ENCODE measurements at regions not wholly inside any gene's neighbourhood (a gene's known extent, or its start where the extent isn't known, plus 50 kb on each side); places are given as distances from the start of the nearest gene placed in this dataset.

- WGBS (ENCODE audit: insufficient coverage, low coverage, low lambda C conversion rate, missing lambda C conversion rate) = 34% methylated on average over 11 of the region's 12 CpGs
- TF ChIP-seq POLR2A (IDR thresholded peaks at IDR 0.05) (no peak), CTCF (IDR thresholded peaks at IDR 0.05) (no peak)
Observed at GRCh38 chr17:79429864-79430494, 180.9 kb downstream of the RBFOX3 start.

GRCh38 chr17:79428988-79429387, 181.9 kb downstream of the RBFOX3 start:
- DNase-seq (no peak), ATAC-seq (no peak)
- H3K27ac ChIP-seq = no peak overlapping the region
- 6% methylated on average over 2 of the region's 12 CpGs for WGBS (ENCODE audit: insufficient coverage, low coverage, low lambda C conversion rate, missing lambda C conversion rate)
- no peaks in the 10 kb centered on the region for H3K9me3 ChIP-seq
- H3K4me3 ChIP-seq = no peak overlapping the region
- no peaks in the 10 kb centered on the region for H3K36me3 ChIP-seq
- no peak for TF ChIP-seq CTCF (IDR thresholded peaks at IDR 0.05)
- no peak for TF ChIP-seq POLR2A (IDR thresholded peaks at IDR 0.05)
- no peaks in the 10 kb centered on the region for H3K27me3 ChIP-seq
- intact Hi-C loops (cut with DNase I) = no loop called here
- no peaks in the 10 kb centered on the region for H3K4me1 ChIP-seq

More at GRCh38 chr17:79429864-79430494, 180.9 kb downstream of the RBFOX3 start:
- no peak for DNase-seq
- Histone ChIP-seq H3K27ac (no peak overlapping the region), H3K4me3 (no peak overlapping the region), H3K36me3 (no peaks in the 10 kb centered on the region), H3K27me3 (no peaks in the 10 kb centered on the region), H3K4me1 (no peaks in the 10 kb centered on the region), H3K9me3 (no peaks in the 10 kb centered on the region)
- no peak for ATAC-seq
- intact Hi-C loops (cut with DNase I) = no loop called here

GRCh38 chr17:79427621-79428539, 183.0 kb downstream of the RBFOX3 start:
- no peaks in the 10 kb centered on the region for H3K36me3 ChIP-seq
- 47% methylated on average over 5 of the region's 24 CpGs for WGBS (ENCODE audit: insufficient coverage, low coverage, low lambda C conversion rate, missing lambda C conversion rate)
- H3K4me3 ChIP-seq = no peak overlapping the region
- H3K27ac ChIP-seq = no peak overlapping the region
- no peaks in the 10 kb centered on the region for H3K27me3 ChIP-seq
- TF ChIP-seq CTCF (IDR thresholded peaks at IDR 0.05) (no peak), POLR2A (IDR thresholded peaks at IDR 0.05) (no peak)
- ATAC-seq (no peak), DNase-seq (no peak)
- H3K4me1 ChIP-seq = no peaks in the 10 kb centered on the region
- intact Hi-C loops (cut with DNase I) = no loop called here
- no peaks in the 10 kb centered on the region for H3K9me3 ChIP-seq

- Histone ChIP-seq H3K4me1 (no peaks in the 10 kb centered on the region), H3K27me3 (no peaks in the 10 kb centered on the region), H3K27ac (no peak overlapping the region), H3K4me3 (no peak overlapping the region), H3K36me3 (no peaks in the 10 kb centered on the region), H3K9me3 (no peaks in the 10 kb centered on the region)
- DNase-seq (no peak), ATAC-seq (no peak)
- 74% methylated on average over 10 of the region's 14 CpGs for WGBS (ENCODE audit: insufficient coverage, low coverage, low lambda C conversion rate, missing lambda C conversion rate)
- intact Hi-C loops (cut with DNase I) = no loop called here
- TF ChIP-seq CTCF (IDR thresholded peaks at IDR 0.05) (no peak), POLR2A (IDR thresholded peaks at IDR 0.05) (no peak)
Observed at GRCh38 chr17:79425686-79426085, 185.2 kb downstream of the RBFOX3 start.
